SK-N-SH treated with all-trans-retinoic acid at 6 μM for 48 hours (cell line): ENCODE measurements at regions not wholly inside any gene's neighbourhood (a gene's known extent, or its start where the extent isn't known, plus 50 kb on each side); places are given as distances from the start of the nearest gene placed in this dataset.

Experiments used
- ARNTL ChIP-seq: fragments of 450-650 bp; formaldehyde crosslinking; IDR thresholded peaks from 2 replicates; pipeline ENCODE4 v1.5.0; 2020; ENCODE audit warnings: low read depth, mild to moderate bottlenecking, moderate library complexity, borderline replicate concordance
- CSDC2 ChIP-seq: fragments of 250-450 bp; sonication (Bioruptor Pico); IDR thresholded peaks from 2 replicates; pipeline ENCODE4 v1.5.0; 2020; ENCODE audit warnings: mild to moderate bottlenecking, moderate library complexity
- PPARA ChIP-seq: fragments of 250-450 bp; sonication (Bioruptor Pico); IDR thresholded peaks from 2 replicates; pipeline ENCODE4 v1.5.0; 2020; ENCODE audit warnings: mild to moderate bottlenecking, borderline replicate concordance
- RARB ChIP-seq: fragments of 250-450 bp; sonication (Bioruptor Pico); IDR thresholded peaks from 2 replicates; pipeline ENCODE4 v1.8.0; 2021; ENCODE audit warnings: mild to moderate bottlenecking, moderate library complexity
- TCF4 ChIP-seq: fragments of 250-450 bp; sonication (Bioruptor Pico); IDR thresholded peaks from 2 replicates; pipeline ENCODE4 v1.8.0; 2021; ENCODE audit warnings: mild to moderate bottlenecking, moderate library complexity, borderline replicate concordance
- ZFP30 ChIP-seq: fragments of 450-650 bp; formaldehyde crosslinking; IDR thresholded peaks from 2 replicates; pipeline ENCODE4 v1.5.0; 2022; ENCODE audit warnings: mild to moderate bottlenecking, moderate library complexity
- ZNF70 ChIP-seq: fragments of 450-650 bp; formaldehyde crosslinking; IDR thresholded peaks from 2 replicates; pipeline ENCODE4 v1.5.0; 2020; ENCODE audit warnings: mild to moderate bottlenecking, moderate library complexity
- TF ChIP-seq, protein P1 (sequence below): fragments of 250-450 bp; sonication (Bioruptor Pico); IDR thresholded peaks from 2 replicates; pipeline ENCODE4 v1.8.0; 2020; ENCODE audit warnings: mild to moderate bottlenecking, moderate library complexity, borderline replicate concordance

DNA sequence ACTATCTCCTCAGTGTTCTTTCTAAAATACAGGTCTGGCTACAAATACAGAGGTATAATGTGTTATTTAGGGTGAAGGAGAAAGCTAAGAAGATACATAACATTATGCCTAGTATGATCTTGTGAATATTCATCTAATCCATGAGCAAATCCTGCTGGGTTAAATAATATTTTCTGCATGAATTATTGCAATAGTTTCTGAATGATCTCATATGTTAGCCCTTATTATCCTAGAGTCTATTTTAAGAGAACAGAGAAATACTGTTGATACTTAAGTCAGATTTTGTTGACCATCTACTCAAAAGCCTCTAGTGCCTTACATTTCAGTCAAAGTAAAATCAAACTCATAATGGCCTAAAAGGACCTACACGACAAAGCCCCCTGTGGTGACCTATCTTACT lies 382.3 kb downstream of the FIGN start:
- TF ChIP-seq TCF4 (CRISPR knock-in tag) (no peak), PPARA (CRISPR knock-in tag) (no peak), ZNF70 (CRISPR knock-in tag) (no peak), RARB (no peak), ARNTL (CRISPR knock-in tag) (no peak), CSDC2 (CRISPR knock-in tag) (no peak), ZFP30 (CRISPR knock-in tag) (no peak)
- TF ChIP-seq, protein P1, sequence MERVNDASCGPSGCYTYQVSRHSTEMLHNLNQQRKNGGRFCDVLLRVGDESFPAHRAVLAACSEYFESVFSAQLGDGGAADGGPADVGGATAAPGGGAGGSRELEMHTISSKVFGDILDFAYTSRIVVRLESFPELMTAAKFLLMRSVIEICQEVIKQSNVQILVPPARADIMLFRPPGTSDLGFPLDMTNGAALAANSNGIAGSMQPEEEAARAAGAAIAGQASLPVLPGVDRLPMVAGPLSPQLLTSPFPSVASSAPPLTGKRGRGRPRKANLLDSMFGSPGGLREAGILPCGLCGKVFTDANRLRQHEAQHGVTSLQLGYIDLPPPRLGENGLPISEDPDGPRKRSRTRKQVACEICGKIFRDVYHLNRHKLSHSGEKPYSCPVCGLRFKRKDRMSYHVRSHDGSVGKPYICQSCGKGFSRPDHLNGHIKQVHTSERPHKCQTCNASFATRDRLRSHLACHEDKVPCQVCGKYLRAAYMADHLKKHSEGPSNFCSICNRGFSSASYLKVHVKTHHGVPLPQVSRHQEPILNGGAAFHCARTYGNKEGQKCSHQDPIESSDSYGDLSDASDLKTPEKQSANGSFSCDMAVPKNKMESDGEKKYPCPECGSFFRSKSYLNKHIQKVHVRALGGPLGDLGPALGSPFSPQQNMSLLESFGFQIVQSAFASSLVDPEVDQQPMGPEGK (CRISPR knock-in tag): no peak
